HG02884 (cell line): ENCODE measurements at regions not wholly inside any gene's neighbourhood (a gene's known extent, or its start where the extent isn't known, plus 50 kb on each side); places are given as distances from the start of the nearest gene placed in this dataset.

Experiments used
- ATAC-seq: cut with Tn5 transposase; IDR thresholded peaks from one replicate; pipeline ENCODE4 v1.9.1; 2021; ENCODE audit warnings: mild to moderate bottlenecking, moderate library complexity; ENCODE audit not compliant: unreplicated experiment

- ATAC-seq = no peak
Observed at GRCh38 chr9:99573085-99573484, 248.6 kb upstream of the NR4A3 start.

GRCh38 chr9:99573886-99574285 is 247.8 kb upstream of the NR4A3 start:
- no peak for ATAC-seq

- ATAC-seq = no peak
Observed at GRCh38 chr9:99576002-99576401, 245.7 kb upstream of the NR4A3 start.

GRCh38 chr9:99576876-99577275 is 244.8 kb upstream of the NR4A3 start:
- ATAC-seq = no peak

- no peak for ATAC-seq
Observed at GRCh38 chr9:99577351-99577750, 244.3 kb upstream of the NR4A3 start.

DNA sequence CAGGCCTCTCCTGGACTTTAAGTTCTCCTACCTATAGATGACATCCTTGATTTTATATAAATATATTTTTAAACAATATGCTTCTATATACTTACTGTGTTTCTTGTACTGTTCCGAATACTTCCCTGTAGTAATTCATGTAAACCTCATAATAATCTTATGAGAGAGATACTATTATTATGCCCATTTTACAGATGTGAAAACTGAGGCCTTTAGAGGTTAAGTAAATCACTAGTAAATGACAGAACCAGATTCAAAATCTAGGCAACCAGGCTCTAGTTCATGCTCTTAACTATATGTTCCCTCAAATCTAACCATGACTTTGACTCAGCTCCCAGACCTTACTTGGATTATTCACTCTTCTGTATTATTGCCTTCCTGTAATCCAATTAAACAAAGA is 243.0 kb upstream of the NR4A3 start:
- ATAC-seq = no peak

- no peak for ATAC-seq
Observed at GRCh38 chr9:99579964-99580363, 241.7 kb upstream of the NR4A3 start.

DNA sequence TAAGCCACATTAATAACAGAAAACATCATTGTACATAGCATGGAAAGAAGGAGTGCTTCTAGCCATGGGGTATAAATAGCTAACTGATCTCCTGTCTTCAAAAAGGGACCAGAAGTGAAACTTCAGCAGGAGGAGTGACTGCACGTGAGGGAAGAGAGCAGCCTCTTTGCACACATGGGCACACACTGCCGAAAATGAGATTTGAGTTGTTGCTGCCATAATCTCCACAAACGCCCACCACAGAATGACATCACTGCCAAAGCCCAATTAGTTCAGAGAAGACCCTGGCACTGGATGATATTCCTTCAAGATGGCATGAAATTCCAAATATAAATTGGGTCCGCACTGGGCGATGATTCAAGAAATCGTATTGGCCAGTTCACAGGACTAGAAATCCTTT is 238.9 kb upstream of the NR4A3 start:
- peak; percentile 66 for ATAC-seq

DNA sequence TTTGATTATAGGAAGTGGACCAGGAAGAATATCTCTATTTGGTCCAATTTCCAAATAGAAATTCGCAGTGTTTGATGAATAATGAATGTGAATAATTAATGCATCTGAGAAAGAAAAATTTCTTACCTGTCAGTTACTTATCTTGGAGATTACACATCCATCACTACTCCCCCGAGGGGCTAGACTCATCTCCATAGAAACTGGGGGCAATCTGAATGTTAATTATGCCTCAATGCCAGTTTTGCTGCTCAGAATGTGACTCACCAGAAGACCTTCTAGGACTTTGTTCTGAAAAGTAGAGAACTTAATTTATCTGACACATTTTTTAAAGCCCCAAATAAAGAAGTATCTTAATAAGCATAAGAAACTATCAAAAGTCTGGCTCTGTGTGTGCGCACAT is 233.4 kb upstream of the NR4A3 start:
- no peak for ATAC-seq

- no peak for ATAC-seq
Observed at GRCh38 chr9:99588747-99589146, 232.9 kb upstream of the NR4A3 start.

- no peak for ATAC-seq
Observed at GRCh38 chr9:99590410-99590809, 231.3 kb upstream of the NR4A3 start.

DNA sequence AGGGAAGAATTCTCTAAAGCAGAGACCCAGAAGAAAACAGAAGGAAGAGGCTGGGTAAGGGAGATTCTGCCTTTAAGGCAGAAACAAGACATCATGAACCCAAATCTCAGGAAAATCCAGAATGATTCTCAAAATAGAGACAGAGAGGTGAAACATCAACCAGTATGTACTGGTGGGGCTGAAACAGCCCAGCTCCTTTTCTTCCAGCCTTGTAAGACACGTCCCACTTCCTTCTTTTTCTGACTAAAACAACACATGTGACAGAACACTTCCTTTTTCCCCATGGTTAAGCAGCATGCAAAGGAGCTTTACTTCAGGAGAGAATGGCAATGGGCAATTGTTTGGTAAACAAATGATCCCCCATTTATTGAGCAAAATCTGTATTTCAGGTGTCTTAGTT is 230.8 kb upstream of the NR4A3 start:
- no peak for ATAC-seq

DNA sequence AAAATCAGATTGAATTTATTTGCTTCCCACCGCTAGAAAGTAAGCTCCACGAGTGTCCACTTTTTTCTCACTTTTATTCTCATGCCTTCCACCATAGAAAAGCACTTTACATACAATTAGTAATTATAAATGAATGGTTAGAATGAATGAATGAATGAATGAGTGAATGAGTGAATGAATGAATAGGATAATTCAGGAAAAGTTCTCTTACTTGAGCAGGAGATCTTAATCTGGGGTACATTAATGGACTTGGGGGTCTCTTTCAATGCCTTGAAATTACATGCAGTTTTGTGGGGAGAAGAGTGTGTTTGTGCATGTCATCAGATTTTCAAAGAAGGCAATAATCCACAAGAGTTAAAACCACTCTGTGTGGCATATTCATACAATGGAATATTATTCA is 229.9 kb upstream of the NR4A3 start:
- ATAC-seq = no peak

DNA sequence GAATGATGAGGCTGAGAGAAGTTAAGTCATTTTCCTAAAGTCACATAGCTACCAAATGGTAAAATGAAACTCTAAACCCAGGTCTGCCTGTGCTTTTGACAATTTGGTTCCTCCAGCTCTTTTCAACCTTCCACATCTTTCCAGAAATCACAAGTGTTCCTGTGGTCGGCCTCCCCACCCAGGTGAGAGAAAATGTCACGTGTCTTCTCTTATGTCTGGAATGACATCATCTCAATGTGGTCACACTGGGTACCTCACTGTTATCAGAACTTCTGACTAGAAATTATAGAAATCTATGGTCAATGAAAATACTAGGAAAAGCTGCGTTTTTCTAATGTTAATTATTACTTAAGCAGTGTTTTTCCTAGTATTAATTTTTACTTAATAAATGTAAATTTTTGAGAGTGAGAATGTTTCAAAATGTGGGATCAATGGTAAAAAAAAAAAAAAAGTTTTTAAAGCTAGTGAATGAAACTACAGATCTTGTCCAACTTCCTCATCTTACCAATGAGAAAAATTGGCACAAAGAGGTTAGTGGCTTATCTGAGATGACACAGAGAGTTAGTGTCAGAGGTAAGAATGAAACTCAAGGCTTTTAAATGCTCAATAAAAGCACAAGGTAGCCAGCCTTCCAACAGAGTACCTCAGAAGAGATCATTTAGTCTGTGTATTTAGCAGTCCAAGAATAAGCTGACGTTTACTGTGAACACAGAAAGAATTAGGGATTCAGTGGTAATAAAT is 228.7 kb upstream of the NR4A3 start:
- no peak for ATAC-seq

DNA sequence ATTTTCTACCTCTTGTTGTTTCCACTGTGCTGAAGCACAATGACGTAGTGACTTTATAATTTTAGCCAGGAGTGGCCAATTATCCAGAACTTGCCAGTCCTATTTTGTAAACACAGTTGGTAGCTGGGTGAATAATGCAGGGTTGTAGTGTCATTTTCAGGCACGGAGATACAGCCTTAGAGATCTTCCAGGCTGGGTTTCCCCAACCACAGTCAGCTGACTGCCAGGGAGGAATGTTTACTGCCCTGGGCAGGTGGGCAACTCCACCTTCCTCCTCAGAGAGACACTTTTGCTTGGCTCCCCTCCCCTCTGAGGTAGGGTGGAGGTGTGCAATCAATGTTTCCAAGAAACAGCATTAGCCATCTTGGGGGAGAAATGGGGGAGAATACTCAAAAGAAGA is 228.1 kb upstream of the NR4A3 start:
- no peak for ATAC-seq

DNA sequence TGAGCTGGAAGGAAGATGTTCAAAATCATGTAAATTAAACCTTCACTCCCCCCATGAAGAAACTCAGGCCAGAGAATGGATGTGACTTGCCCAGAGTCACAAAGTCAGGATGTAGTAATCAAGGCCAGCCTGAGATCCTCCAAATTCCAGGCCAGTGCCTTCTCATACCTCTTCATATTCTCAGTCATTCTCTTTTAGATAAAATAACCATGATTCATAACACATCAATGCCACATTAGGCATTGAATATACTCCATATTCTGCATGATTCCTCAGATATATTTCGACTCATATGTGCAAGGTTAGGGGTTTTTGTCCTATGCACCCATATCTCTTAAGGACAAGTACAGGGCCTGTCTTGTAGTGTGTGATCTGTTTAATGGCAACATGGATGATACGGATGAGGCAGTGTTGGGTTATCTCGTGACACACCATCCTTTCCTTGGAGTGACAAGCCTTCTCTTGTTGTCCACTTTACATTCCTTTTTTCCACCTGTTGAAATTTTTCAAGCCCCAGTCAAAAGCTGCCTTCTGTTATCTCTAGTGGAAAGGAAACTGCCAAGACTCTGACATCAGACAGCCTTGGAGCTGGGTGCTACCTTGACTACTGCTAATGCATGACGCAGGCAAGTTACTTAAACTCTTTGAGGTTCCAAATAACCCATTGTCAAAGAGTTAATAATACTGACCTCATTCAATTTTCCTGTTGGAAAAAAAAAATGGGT is 227.5 kb upstream of the NR4A3 start:
- ATAC-seq = no peak

DNA sequence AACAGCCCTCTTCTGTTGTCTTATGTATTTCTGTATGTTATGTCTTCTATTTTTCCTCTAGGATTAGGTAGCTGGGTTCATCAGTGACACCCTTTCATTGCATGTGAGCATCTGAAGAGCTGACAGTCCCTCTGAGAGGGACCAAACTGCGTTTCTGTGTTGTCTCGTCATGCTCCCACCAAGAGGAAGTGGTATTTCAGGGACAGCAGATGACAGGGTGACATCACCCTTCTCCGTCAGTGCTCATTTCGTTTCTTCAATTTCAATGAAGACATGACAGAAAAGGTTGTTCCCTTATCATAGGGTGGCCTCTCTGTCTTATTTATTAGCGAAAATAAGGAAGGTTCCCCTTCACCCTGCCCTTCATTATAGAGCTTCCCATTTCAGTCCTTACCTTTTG is 225.9 kb upstream of the NR4A3 start:
- ATAC-seq = no peak

DNA sequence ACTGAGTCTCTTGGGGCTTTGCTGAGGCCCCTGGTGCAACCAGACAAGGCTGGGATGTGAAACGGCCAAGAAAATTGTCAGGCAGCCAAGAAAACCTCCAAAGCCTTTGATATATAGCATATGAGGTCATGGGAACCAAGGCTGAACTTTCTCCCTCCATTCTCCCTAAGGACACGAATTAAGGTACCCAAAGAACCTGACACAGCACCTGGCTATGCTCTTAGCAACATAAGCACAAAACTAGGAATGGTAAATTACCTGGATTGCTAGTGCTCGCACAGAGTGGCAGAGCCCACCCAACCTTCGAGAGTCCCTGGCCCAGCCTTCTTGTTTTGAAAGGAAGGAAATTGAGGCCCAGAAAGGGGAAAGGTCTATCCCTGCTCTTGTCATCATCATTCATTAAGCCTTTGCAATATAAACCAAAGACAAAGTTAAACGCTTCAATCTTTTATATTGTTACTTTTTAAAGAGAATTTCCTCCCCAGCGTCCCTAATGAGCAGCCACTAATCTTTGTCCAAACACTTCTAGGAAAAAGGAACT is 220.0 kb upstream of the NR4A3 start:
- ATAC-seq = no peak

DNA sequence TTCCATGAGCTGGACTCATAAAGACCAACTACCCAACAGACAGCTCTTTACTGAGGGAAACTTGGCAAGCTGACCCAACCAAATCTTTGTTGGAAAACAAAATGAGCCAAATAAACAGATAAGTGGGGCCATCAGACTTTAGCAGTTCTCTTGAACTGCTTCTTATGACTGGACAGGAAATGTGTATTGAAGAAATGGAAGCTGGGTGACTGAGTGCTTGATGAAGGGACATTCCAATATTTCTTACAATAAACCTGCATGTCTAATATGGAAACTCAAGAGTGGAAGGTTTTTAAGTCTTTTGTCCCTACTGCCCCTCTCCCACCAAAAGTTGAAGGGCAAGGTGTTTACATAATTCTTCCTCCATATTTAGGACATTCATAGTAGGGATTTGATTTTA is 218.8 kb upstream of the NR4A3 start:
- ATAC-seq = no peak

- ATAC-seq = no peak
Observed at GRCh38 chr9:99605016-99605743, 216.5 kb upstream of the NR4A3 start.

DNA sequence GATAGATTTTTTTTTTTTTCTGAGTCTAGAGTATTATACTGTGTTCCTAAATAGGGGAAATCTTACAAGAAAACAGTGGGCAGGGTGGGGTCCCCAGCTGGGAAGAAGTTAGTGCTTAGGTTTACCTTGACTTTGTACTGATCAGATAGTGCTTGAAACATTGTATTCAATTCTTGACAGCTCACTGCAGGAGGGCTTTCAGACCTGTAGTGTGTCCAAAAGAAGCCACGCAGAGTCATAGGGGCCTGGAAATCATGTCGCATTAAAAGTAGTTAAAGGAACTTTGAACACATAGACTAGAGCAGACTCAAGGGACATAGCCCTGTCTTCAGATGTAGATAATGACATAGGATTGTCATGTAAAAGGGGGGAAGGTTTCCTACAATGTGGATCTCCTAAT is 215.4 kb upstream of the NR4A3 start:
- no peak for ATAC-seq

DNA sequence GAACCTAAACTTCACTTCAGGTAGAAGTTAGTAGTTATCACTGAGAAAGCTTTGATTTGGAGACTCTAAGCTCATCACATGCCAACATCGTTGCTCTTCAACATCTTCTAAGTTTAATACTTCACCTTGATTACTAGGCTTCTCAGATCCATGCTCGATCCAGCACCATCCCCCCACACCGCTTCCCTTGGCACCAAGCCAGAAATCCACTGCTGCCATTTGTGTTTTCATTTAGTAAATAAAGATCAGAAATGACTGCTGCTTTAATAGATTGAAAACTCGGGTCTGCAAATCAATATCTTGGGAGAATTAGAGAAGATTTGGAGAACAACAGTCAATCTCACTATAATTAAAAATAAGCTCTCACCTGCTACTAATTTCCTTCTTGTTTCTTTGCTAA is 214.7 kb upstream of the NR4A3 start:
- ATAC-seq = no peak
